Myocyte (in vitro differentiated cells): ENCODE measurements at regions not wholly inside any gene's neighbourhood (a gene's known extent, or its start where the extent isn't known, plus 50 kb on each side); places are given as distances from the start of the nearest gene placed in this dataset.
"Not testable (repeated sequence)": the region's sequence is repeated elsewhere in the genome, so short reads cannot be mapped to it uniquely, and the experiment has no call there.

Experiments used
- DNase-seq: peaks from one replicate; pipeline ENCODE4 v3.0.0-alpha.2; 2012; ENCODE audit warnings: low read depth

DNA sequence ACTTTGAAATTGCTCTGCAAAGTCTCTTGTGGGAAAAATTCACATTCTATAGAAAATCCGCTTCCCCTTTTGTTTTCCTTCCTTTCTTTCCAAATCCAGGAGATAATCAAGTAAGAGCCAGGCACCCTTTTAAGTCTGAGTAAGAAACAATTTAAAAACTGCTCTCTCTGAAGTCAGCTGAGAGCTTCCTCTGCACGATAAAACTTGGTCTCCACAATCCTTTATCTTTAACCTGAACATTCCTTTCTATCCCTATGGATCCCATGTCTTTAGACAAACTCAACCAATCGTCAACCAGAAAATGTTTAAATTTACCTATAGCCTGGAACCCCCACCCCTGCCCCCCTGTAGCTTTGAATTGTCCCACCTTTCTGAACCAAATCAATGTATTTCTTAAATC, 1723.6 kb upstream of the AGA start:
- no peak for DNase-seq

DNA sequence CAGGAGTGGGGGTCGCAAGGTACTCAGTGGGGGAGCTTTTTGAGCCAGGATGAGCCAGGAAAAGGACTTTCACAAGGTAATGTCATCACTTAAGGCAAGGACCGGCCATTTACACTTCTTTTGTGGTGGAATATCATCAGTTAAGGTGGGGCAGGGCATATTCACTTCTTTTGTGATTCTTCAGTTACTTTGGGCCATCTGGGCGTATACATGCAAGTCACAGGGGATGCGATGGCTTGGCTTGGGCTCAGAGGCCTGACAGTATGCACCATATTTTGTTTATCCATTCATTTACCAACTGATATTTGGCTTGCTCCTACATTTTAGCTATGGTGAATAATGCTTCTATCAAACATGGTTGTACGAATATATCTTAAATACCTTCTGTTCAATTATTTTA, 1728.1 kb upstream of the AGA start:
- DNase-seq, result not testable (repeated sequence)

DNA sequence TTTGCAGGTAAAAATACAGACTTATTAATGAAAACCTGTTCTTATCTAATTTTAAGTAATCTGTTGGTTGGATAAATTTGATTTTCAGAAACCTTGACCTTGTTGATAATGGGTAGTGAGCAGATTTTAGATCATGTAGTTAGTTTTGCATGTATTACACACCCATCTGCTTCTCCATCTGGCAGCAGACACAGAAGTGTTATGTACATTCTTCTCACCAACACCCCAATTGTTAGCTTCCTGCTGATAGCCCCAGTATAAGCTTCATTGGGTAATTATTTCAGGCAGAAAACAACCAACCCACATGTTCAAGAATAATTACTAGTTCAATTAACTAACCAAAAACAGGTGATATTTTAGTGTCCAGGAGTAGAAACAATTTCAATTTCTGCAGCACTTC, 1740.5 kb upstream of the AGA start:
- no peak for DNase-seq

DNA sequence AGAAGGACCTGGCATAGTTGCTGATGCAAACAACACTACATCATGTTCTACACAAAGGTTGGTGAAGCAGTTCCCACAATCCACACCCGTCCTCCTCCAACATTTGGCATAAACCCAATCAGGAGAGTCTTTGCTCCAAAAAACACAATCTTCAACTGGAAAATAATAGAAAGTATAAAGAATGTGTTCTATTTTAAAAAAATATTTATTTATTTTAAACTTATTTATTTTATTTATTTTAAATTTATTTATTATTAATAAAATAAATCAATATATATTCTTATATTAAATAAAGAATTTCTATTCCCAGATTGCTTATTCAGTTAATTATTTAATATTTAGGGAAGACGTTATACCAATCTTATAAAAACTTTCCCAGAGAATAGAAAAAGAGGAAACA, 1753.7 kb upstream of the AGA start:
- no peak for DNase-seq

DNA sequence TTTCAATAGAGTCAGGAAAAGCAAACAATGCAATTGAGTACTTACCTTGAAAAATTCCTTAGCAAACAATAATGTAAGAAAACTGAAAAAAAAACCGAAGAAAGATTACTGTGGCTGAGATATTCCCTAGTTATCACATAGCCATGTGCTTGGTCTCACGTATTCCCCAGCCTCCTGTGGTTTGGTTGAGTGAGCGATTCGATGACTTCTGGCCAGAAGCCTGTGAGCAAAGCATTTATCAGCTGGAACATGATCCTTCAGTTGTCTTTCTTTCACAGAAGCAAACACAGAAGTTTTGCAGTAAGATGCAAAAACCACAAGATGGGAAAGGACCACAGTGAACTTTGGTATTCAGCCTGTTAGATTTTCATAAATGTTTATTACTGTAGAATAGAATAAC, 1754.3 kb upstream of the AGA start:
- peak; percentile 3 for DNase-seq

DNA sequence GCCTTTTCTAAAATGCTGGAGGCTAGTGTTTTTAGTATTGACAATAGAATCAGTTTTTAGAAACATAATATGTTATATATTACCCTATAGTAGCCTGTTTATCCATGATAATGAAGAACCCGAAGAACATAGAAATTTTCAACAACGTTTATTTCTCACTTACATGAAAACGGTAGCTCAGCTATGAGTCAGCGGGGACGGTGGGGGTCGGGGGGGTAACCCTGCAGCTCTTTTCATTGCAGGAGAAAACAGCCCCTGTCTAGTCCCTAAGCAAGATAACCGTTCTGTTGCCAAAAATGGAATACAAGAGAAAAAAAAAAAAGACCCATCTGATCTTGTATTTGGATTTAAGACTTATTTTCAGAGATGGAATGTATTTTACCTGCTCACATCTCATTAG, 1758.4 kb upstream of the AGA start:
- no peak for DNase-seq

DNA sequence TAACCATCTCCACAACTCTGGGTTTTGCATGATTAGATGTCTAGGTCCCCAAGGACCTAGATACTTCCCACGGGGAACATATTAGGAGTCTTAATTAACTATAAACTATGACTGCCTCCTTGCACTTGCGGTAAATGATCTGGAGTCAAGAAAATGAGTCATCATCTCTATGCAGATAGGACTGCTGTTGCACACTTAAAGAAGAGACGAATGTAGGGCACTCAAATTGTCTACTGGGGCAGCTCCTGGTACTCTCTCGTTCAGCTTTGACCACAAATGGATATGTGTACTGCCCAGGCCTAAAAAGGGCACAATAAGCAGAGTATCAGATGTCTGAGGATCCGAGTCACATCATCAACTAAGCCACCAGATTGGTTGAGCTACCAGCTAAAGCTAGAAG, 1783.4 kb upstream of the AGA start:
- DNase-seq, result no peak

DNA sequence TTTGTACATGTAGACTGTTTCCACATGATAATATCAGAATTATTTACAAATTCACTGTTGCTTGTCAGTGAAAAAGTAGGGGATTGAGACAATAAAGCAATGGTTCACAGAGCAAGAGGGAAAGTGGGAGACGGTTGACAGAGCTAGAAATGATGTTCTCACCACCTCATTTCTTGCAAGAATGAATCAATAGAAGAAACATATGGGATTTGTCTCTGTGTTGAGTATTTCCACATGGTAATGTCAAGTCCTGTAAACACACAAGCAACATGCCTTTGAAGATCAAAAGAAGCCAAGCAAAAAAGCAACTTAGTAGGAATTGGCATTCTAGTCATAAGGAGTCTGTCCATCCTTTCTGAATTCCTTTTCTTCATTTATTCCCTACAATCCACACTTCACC, 1806.6 kb upstream of the AGA start:
- no peak for DNase-seq

DNA sequence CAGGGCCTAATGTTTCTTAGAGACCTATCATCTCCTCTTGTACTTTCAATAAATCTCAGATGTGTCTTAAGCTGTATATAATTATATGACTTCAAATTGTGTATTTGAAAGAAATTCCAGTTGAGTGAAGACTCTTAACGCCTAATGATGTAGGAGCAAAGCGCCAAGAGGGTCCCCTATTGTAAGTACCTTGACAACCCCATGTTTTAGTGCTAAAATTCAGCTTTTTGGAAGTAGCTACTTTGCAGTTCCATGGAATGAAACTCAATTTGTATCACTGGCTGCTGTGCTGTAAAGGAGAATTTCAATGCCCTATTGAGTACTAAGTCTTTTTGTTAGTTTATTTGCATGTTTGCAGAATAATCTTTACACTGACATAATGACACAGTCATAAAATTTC, 1826.6 kb upstream of the AGA start:
- no peak for DNase-seq

DNA sequence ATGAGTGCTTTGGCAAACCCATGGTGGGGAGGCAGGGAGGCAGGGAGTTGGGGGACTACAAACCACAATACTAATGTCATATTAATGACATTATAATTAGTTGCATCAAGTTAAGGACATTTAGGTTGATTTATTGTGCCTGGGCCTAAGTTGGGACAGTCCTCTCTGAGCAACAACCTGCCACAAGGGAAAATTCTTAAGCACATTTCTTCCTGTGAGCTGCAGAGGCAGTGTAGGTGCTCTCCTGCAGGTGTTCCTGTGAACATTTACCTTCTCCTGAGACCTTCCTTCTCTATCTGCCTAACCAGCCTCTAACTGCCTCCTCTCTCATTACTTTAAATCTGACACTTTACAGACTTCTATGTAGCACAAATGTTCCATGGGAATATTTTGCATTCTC, 1830.0 kb upstream of the AGA start:
- DNase-seq, result no peak

DNA sequence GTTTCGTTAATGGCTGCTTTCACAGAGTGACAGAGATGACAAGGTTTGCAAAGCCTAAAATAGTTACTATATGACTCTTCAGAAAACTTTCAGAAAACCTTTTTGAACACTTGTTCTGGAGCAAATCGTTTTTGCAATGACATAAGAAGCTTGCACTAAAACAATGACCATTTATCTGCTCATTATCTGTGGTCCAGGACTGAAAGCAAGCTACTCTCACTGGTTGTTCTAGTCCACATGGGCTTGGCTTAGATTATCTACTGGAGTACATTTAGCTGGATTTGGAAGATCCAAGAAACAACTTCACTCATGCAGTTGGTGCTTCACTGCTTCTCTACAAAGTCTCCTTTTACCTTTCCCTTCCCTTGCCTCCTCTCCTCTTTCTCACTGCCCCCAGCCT, 1836.4 kb upstream of the AGA start:
- no peak for DNase-seq

DNA sequence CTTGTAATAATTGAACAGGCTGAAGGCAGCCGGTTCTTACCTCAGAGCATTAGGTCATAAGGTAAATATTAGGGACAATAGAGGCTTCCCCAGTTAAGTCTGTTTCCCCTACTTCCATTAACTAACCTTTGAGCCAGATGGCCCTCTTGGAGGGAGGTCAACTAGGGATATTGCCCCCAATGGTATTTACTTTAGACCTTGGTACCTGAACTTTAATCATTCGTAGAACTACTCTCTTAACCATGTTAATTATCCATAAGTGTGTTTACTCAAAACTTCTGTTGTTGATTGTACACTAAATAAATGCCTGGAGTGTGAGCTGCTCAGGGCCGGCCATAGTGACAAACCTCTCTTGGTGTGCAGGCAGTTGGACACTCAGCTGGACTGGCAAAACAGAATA, 1843.5 kb upstream of the AGA start:
- no peak for DNase-seq

DNA sequence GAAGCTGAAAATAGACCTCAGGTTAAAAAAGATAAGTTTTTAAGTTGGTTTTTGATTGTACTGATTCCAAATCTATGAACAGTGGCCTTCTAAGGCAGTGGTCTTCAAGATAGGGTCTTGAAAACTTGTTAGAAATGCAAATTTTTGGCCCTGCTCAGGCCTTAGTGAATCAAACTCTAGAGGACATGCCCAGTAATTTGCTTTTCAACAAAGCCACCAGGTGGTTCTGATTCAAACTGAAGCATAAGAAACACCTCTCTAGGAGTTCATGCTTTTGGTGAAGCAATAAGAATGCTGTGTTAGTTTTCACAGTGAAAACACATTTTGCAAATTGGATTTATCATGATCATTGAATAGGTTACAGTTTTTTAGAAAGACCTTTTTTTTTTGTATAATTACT, 1849.4 kb upstream of the AGA start:
- DNase-seq, result no peak

DNA sequence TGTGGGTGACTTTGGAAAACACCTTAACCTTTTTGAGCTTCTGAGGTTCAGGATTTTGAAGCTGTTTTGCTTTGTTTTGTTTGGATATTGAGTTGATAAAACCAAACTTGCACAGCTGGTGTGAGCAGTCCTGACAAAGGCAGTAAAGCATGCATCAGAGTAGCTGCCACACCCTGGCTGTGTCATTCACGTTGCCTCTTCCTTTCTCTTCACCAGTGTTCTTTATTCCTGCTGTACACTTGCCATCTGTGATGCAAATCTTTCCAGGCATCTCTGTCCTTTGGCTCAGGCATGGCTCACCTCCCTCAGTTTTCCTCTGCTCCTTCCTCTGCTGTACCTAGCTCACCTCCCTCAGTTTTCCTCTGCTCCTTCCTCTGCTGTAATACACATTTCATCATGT, 1850.2 kb upstream of the AGA start:
- DNase-seq, result no peak

DNA sequence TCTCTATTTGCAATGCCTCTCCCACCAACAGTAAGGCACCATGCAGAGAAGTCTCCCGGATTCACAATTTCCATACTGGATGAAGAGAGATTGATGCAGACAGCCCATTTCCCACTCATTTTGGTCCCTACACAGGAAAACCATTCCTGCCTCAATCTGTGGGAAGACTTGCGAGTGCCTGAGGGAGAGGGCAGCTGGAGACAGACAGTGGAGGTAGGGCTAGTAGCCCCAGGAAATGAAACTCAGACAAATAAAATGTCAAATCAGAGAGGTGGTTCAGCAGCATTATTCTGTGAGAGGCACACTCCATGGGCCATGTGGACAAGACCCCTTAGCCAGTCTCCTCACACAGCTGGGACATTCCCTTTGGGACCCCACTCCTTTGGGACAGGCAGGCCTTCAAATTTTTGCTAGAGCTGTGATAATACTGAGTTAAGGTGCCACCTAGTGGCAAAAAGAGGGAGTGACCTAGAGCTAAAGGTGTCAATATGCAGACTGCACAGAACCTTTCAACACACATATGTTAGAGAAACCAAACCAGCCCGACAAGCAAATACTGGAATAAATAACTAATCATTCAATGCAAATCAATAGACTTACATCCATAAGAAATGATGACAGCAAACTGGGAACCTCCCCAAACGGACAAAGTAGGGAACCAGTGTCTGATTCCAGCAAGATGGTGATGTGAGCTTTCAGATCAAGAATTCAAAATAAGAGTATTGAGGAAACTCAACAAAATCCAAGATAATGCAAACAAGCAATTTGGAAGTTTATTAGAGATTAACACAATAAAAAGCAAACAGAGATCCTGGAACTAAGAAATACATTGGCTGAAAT, 1865.3 kb upstream of the AGA start:
- DNase-seq, result no peak

DNA sequence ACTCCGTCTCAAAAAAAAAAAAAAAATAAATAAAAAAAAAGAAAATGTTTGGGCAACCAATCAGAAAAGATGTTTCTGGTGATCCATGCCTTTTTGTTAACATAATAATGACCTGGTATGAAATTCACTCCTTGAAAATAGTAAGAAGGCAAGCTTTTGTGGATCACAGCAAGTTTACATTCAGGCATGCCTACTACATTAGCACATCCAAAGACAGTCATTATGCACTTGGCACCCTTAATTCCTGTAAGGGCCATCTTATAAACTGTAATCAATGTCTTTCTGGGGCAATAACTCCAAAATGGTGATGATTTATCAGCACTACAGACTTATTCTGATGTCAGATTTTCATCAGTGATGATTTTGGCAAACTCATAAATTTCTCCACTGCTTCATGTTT, 1871.6 kb upstream of the AGA start:
- DNase-seq, result no peak

DNA sequence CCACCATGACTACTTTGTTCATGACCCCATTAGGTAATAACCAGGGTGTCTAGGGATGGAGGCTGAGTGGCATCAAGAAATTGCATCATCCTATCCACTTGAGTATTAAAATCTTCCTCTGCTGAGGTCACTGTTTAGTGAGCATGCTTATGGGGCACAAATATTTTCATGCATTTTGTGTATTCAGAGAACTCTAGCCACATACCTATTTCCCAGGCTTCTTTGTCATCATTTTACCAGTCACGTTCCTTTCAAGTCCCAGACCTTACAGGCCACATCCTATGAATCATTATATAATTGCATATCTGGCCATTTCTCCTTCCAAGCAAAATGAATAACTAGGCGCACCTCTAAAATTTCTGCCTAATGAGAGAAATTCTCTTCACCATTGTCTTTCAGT, 1882.9 kb upstream of the AGA start:
- no peak for DNase-seq

DNA sequence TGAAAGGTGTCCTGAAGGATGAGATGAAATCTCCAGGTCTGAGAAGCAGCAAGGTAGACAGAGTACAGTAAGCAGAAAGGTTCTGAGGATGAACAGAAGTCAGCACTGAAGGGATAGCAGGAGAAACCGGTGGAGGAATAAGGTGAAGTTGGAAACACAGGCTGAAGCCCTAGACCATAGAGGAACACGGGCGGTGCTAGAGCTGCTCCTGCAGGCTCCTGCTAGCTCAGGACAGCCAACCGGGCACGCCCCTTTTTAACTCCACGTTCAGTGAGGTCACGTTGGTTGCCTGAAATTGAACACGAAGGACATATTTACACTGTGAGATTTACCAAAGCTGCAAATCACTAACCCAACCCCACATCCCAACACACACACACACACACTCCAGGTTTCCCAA, 1886.4 kb upstream of the AGA start:
- no peak for DNase-seq

DNA sequence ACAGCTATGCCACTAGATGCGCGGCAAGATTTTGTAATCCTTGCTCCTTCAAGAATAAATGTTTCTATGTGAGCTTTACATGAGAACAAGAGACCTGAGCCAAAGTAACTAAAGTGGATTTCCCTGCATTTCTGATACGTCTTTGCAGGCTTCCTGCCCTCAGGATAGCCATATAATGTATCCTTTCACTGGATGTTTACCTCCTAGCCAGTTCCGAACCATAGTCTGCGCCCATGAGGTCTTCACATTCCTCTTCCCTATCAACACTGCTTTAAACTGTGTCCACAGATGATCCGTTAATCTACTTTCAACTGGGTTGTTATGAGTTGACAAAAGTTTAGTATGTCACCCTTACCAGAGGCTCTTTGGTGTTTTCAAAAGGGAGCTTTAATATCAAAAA, 1889.1 kb upstream of the AGA start:
- no peak for DNase-seq

DNA sequence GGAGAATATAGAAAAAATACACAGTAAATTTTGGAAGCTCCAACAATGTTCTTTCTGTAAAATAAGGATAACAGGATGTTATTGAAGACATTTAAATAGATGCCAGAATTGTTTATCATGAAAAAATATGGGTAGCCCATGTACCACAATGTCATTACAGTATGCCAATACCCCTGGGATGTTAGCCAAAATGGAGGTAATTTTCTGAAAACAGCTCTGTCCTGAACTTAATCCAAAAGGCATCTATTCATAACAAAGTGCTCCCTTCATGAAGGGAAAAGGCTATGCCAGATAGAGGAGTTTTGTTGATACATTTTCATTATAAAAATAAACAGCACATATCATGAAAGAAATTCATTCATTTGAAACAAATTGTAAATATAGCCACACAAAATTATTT, 1902.6 kb upstream of the AGA start:
- DNase-seq, result no peak

DNA sequence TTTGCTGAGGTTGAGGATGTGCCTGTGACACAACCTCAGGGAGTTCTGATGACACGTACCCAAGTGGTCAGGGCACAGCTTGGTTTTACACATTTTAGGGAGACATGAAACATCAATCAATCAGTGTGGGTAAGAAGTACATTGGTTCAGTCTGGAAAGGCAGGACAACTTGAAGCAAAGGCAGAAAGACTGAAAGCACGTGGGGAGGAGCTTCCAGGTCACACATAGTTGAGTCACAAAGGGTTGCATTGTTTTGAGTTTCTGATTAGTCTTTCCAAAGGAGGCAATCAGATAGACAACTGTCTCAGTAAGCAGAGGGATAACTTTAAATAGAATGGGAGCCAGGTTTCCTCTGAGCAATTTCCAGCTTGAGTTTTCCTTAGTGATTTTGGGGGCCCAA, 1910.0 kb upstream of the AGA start:
- no peak for DNase-seq

DNA sequence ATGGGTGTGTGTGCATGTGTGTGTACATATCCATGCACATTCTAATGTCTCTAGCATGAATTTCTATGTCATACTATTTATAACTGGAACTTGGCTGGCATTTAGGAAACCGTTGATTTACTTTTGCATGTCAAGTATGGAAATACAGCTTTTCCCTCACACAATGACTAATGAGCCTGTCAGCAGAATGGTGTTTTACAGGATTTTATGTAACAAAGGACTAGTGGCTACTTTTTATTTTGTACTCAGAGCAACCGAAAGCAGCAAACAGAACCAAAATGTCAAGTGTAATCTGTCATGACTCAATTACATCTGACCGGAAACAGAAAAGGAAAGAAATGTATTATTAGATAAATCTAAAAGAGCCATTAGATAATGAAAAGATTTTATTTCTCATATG, 1911.5 kb upstream of the AGA start:
- DNase-seq, result no peak

DNA sequence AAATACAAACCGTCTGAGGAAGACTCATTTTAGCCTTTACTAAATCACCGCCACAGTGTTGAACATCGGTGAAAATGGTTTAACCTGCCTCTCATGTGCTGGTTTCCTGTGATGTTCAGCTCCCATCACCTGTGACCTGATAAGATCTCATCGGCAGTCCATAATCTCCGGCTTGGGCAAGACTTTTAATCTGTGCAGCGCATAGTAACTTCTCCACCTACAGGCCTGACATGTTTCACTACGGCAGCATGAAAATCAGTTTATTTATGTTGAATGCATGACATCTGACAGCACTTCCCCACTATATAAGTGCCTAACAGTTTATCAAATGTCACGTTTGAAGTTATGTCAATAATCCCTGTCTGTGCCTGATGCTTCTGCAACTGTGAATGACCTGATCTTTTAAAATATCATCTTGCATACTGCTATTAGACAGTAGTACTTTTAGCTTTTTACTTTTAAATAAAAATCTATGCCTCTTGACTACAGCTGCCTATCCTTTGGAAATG, 1919.8 kb upstream of the AGA start:
- DNase-seq, result no peak

DNA sequence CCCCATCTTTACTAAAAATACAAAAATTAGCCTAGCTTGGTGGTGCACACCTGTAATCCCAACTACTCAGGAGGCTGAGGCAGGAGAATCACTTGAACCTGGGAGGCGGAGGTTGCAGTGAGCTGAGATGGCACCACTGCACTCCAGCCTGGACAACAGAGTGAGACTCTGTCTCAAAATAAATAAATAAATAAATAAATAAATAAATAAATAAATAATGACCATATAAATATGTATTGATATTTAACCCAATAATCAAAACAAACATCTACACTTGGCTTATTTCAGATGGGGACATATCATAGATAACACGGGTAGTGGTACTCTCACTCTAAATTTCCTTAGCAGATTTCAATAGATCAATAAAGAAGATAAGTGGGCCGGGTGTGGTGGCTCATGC, 1923.7 kb upstream of the AGA start:
- DNase-seq, result not testable (repeated sequence)
